Osteocyte (in vitro differentiated cells): ENCODE measurements at regions not wholly inside any gene's neighbourhood (a gene's known extent, or its start where the extent isn't known, plus 50 kb on each side); places are given as distances from the start of the nearest gene placed in this dataset.
"Not testable (repeated sequence)": the region's sequence is repeated elsewhere in the genome, so short reads cannot be mapped to it uniquely, and the experiment has no call there.

Experiments
- DNase-seq: peaks from one replicate; pipeline ENCODE4 v3.0.0; 2021; ENCODE audit warnings: mixed read lengths; ENCODE audit not compliant: unreplicated experiment; ENCODE audit errors: extremely low spot score
- H3K27ac Mint-ChIP-seq: one replicate; pipeline ENCODE4 v1.8.0; 2021; ENCODE audit warnings: mild to moderate bottlenecking, mixed read lengths; ENCODE audit not compliant: unreplicated experiment
- H3K27me3 Mint-ChIP-seq: one replicate; pipeline ENCODE4 v1.8.0; 2021; ENCODE audit warnings: mixed read lengths; ENCODE audit not compliant: unreplicated experiment
- H3K36me3 Mint-ChIP-seq: one replicate; pipeline ENCODE4 v1.8.0; 2021; ENCODE audit warnings: mixed read lengths; ENCODE audit not compliant: unreplicated experiment
- H3K4me1 Mint-ChIP-seq: one replicate; pipeline ENCODE4 v1.8.0; 2021; ENCODE audit warnings: mixed read lengths; ENCODE audit not compliant: unreplicated experiment
- H3K4me3 Mint-ChIP-seq: one replicate; pipeline ENCODE4 v1.8.0; 2021; ENCODE audit warnings: mild to moderate bottlenecking, moderate library complexity, mixed read lengths; ENCODE audit not compliant: unreplicated experiment
- H3K9me3 Mint-ChIP-seq: one replicate; pipeline ENCODE4 v1.8.0; 2021; ENCODE audit warnings: mixed read lengths; ENCODE audit not compliant: unreplicated experiment
- CTCF ChIP-seq: fragments of 200-600 bp; sonication (generic); IDR thresholded peaks from 2 replicates; pipeline ENCODE4 v1.5.0; 2021; ENCODE audit warnings: antibody characterized with exemption, mild to moderate bottlenecking, moderate library complexity

GRCh38 chr1:45266151-45266801 lies 59.9 kb upstream of the ZSWIM5 start:
- Mint-ChIP-seq H3K9me3 (peaks cover 5% of the 10 kb centered on the region), H3K27me3 (peaks cover 3% of the 10 kb centered on the region), H3K36me3 (no peaks in the 10 kb centered on the region), H3K27ac (peak overlapping the region; percentile 92), H3K4me3 (no peak overlapping the region), H3K4me1 (peaks cover 21% of the 10 kb centered on the region)
- DNase-seq = no peak
- no peak for TF ChIP-seq CTCF

GRCh38 chr1:45268310-45268709 lies 58.4 kb upstream of the HPDL start:
- not testable (repeated sequence) for H3K9me3 Mint-ChIP-seq, H3K27ac Mint-ChIP-seq, H3K27me3 Mint-ChIP-seq, H3K36me3 Mint-ChIP-seq, DNase-seq, H3K4me3 Mint-ChIP-seq
- H3K4me1 Mint-ChIP-seq = peaks cover 21% of the 10 kb centered on the region

GRCh38 chr1:45272267-45272666 lies 54.4 kb upstream of the HPDL start:
- not testable (repeated sequence) for DNase-seq, H3K27me3 Mint-ChIP-seq, H3K9me3 Mint-ChIP-seq, H3K36me3 Mint-ChIP-seq, H3K27ac Mint-ChIP-seq, H3K4me3 Mint-ChIP-seq, H3K4me1 Mint-ChIP-seq

GRCh38 chr1:45272913-45273371 lies 53.8 kb upstream of the HPDL start:
- no peak overlapping the region for H3K4me3 Mint-ChIP-seq
- H3K4me1 Mint-ChIP-seq = no peaks in the 10 kb centered on the region
- H3K27ac Mint-ChIP-seq = no peak overlapping the region
- H3K36me3 Mint-ChIP-seq = peaks cover 2% of the 10 kb centered on the region
- peaks cover 4% of the 10 kb centered on the region for H3K9me3 Mint-ChIP-seq
- H3K27me3 Mint-ChIP-seq = peaks cover 3% of the 10 kb centered on the region
- DNase-seq = no peak
- TF ChIP-seq CTCF = no peak

- peaks cover 2% of the 10 kb centered on the region for H3K36me3 Mint-ChIP-seq
- H3K27me3 Mint-ChIP-seq = peaks cover 8% of the 10 kb centered on the region
- H3K27ac Mint-ChIP-seq = no peak overlapping the region
- H3K9me3 Mint-ChIP-seq = peaks cover 16% of the 10 kb centered on the region
- TF ChIP-seq CTCF = no peak
- H3K4me3 Mint-ChIP-seq = no peak overlapping the region
- no peak for DNase-seq
- H3K4me1 Mint-ChIP-seq = no peaks in the 10 kb centered on the region
Measured at GRCh38 chr1:45275054-45275453, 51.6 kb upstream of the HPDL start.
